NCI-H146 (cell line): ENCODE measurements at regions not wholly inside any gene's neighbourhood (a gene's known extent, or its start where the extent isn't known, plus 50 kb on each side); places are given as distances from the start of the nearest gene placed in this dataset.

ENCODE experiments used
- DNase-seq: peaks from one replicate; lab custom pipeline; 2025; lab: John Stamatoyannopoulos, UW

DNA sequence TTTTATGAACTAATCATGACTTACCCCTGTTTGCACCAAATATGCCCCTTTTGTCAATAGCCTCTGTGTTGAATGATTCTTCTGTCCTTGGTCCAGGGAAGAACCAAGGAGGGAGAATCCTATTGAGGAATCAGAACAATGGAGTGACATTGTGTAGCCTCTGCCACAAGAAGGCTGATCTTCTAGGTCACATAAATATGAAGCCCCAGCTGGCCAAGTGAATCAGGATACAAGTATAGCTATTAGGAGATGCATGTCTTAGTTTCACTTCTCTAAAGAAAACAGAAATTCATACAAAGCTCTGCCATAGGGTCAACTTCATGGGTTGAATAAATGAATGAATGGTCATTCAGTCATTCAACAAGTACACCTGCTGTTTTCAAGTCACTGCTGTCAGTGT, 118.2 kb upstream of the BLID start:
- DNase-seq = no peak

DNA sequence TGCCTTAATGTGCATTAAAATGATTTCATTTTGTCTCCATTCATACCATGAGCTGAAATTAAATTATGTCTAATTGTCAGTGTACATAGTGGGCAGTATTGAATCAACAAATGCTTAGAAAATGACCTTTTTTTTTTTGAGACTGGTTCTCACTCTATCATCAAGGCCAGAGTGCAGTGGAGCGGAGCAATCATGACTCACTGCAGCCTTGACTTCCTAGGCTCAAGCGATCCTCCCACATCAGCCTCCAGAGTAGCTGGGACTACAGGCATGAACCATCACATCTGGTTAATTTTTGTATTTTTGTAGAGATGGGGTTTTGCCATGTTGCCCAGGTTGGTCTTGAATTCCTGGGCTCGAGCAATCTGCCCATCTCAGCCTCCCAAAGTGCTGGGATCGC, 117.0 kb upstream of the BLID start:
- no peak for DNase-seq

- no peak for DNase-seq
Measured at GRCh38 chr11:122230385-122230755, 114.4 kb upstream of the BLID start.

DNA sequence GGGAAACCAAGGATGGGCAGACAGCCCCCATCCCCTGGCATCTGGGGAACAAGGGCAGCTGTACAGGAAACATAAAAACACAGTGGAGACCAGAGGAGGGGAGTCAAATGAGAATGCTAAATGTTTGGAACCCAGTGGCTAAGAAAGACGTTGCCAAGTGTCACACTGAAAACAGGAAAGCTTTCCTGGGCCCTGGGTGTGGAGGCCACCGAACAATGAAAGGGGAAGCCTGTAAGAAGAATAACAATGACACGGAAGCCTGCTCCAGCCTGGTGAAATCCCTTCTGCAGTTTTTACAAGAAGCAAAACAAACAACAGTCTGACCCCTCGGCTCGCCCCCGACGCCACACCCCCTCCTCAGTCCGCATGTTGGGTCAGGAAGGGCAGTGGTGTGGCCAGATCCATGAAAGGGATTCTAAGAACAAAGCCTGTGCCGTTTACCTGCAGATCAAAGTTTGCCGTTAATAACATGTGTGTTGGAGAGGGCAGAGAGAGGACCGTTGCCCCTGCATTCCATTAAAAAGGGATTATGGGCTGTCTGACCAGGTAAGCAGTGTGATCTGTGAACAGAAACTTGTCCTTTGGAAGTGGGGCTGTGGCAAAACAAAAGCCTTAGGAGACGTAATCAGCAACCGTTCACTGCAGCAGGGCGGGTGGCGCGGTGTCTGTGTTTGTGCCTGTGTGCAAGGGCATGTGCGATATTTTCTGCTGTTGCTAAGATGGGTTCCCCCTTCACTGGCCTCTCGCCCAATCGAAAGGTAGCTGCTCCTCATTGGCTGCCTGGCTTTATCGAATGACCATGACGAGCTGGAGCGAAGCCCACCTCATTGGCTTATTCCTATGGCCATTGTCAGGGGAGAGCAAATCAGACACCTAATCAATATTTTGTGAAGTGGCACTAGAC, 113.7 kb upstream of the BLID start:
- no peak for DNase-seq

DNA sequence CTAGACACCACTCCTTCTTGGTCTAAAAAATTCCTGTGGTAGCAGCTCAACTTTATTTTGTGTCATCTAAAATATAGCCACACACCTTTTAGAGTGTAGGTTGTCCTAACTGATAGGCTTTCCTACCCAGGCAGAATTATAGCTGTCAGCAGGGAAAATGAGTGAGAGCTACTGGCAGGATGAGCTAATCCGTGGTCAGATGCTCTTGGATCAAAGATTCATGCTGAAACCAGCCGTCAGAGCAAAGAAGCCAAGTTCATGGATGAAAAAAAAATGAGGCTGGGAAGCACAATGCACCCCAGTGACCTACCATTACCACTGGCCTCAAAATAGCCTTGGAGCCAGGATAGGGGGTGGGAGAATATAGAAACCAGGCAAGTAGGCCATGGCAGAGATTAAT, 113.1 kb upstream of the BLID start:
- no peak for DNase-seq

- DNase-seq = no peak
Measured at GRCh38 chr11:122226810-122227379, 110.9 kb upstream of the BLID start.

- no peak for DNase-seq
Measured at GRCh38 chr11:122224867-122225266, 108.9 kb upstream of the BLID start.

DNA sequence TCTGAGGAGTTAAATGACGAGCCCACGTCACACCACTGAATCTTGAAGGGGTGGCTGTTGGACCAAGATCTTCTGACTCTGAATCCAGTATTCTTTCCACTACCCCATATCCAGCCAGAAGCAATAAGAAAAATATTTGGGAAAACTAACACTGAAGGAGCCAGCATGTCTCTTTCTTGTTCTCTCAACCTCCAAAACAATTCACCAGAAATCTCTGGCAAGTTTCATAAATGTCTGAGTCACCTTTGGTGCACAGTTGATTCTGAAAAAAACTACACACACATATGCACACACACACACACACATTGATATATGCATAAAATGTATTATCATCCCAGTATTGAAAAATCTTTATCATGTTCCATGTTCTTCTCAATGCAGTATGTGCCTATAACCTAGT, 104.3 kb upstream of the BLID start:
- no peak for DNase-seq

DNA sequence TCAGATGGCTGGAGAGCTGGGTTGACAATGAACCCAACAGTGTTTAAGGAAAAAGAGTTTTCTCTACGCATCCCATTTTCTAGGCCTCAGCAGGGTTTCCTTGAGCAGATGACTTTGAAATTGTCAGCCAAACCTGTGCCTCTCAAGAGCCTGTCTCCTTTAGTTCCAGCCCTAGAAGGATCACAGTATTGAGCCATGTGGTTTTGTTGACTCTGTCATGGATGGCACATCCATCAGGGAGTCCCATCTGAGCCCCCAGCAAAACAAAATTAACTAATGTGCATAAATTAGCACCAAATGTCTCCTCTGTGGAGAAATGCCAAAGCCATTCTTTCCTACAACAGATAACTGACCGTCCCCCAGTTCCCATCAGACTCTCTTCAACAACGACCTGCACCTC, 103.8 kb upstream of the BLID start:
- no peak for DNase-seq

DNA sequence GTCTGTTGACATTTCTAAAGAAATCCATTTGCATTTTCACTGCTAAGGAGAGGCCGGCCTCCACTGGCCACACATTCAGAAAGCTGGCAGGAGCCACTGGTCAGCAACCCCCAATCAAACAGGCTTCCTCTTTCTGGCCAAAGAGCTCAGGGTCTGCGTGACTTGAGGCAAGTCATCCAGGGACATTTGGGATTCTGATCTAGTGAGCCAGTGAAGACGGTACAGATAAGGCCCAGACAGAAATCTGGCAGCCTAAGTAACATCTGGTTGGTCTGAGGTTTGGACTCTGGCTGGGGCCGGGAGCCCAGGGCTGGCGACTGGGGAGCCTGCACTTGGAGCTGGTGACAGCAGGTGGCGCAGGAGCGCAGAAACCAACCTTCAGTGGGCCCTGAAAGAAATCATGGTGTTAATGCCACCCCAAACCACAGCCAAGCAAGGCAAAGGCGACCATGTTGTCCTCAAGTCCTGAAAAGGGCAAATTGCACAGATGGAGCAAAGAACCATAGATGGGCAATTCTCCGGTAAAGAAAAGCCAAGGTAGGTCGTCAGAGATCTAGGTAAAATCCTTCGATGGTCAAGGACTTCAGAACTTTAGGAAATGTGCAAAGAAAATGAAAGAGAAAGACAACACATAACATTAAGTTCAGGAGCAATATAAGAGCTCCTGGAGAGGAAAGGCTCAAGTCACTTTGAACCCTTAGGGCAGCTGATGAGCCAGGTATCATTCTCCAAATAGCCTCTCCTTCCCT, 99.4 kb upstream of the BLID start:
- DNase-seq = peak; percentile 8

- no peak for DNase-seq
Measured at GRCh38 chr11:122214567-122214966, 98.6 kb upstream of the BLID start.

- DNase-seq = no peak
Measured at GRCh38 chr11:122214080-122214479, 98.1 kb upstream of the BLID start.

DNA sequence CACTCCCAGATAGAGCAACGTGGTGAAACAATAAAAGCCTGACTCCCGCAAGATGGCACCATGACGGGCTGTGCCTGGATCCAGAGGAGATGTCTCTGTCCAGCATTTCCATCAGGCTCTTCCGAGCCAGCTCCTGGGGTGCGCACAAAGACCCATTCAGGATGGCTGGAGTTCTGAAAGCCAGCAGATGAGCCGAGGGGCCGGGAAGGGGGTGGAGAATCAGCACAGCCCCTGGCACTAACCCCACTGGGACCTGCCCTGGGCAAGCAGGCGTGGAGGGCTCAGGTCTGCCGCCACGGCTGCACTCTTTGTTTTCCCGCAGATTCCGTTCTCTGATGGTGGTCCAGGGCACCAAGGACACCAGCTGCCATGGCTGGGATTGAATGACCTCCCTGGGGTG, 97.2 kb upstream of the BLID start:
- DNase-seq = no peak

DNA sequence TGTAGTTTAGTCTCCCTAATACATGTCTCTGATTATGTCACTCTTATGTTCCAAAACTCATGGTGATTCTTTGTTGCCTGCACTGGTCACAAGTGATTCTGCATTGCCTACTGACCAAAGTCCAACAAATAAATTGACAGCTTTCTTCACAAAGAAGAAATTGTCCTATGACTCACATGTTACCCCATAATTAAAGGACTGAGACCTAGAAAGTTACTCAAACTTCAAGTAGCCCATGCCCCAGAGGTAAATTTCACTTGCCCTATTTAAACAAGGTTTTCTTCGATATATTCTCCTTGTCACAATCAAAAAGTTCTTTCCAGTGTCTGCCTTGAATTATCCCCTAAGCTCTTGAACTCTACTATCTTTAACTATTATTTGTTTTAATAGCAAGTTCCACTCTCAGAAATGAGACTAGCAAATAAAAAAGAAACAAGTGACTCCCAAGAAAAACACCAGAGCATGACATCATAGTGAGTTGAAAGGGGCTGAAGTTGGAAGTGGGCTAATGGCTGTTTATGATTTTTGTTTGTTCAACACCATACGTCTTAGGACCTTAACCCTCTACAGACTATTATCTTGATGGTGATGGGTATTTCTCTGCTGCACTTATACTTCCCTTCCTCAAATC, 94.5 kb upstream of the BLID start:
- no peak for DNase-seq

DNA sequence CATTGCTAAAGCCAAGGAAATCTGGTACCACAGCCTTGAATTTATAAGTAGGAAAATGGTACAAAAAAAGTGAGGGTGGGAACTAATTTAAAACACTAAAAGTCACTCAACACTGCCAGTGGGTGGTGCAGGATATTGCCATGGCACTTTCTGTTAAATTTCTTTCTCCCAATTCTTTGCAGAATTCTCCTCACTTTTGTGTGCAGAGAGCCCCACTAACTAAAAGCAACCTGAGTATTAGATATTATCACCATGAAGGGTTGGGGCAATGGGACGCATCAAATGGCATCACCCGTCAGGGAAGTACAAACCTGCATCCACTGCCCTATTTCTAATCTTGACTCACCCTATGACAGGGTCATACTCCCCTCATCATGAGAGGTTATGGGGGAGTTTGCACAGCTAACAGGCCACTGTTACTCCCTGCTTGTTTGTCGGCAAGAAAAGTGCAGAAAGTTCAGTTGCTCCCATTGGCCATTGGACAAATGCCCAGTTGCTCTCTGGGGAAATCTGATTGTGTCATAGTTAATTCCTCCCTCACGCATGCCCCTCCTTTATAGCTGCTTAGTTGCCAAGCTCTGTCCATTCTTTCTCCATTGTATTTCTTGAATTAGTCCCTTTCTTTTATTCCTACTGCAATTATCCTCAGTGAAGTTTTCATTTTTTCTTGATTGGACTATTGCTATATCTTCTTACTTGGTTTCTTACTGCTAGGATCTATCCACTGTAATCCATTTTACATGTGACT, 93.8 kb upstream of the BLID start:
- no peak for DNase-seq

DNA sequence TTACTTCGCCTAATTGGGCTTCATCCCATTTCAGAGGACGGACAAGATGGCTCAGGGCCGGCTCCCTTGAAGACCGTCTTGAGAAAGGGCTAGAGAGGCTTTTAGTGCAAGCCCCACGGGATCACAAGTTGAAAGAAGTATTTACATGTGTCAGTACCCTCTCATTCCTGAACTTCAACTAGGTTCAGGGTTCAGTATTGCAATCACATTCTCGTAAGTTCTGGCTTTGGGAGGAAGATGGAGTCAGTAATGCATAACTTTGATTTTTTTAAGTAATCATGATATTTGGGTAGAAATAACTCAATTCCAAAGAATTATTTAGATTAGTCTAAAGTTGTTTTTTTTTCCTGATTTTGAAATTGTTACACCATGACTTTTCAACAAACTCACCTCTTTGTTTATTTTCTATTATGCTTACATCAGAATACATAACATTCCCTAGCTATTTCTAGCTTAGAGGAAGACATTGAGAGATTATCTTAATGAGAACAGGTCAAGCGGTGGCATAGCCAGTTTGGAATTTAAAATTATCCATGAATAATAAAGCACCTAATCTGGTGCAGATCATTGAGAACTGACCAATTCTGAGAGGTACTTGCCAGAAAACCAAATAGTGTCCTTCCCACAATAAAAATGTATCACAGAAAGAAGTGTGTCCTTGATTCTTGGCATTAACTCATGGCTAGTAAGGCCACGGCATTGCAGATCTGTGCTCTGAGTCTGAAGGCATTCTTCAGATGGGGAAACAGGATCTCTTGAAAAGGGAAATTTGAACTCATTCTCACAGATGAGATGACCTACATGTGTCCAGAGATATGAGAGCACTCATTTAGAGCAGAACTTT, 92.1 kb upstream of the BLID start:
- no peak for DNase-seq

DNA sequence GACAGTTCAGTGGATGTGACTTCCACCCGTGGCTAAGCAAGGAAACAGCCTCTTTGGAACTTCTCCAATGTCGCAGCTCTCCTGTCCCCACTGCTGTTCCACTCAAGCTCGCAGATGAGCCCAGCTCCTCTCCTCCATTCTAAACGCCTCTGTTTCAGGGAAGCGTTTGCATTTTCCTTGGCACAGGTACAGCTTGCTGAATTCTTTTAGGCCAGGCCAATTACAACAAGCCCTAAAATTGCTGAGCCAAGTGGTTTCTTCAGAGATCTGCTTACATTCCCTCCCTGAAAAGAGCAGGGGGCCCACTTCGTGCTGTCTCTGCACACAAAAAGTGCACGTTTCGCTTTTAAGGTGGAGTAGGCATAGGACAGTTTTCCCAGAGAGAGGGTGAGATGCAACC, 91.5 kb upstream of the BLID start:
- DNase-seq = no peak

DNA sequence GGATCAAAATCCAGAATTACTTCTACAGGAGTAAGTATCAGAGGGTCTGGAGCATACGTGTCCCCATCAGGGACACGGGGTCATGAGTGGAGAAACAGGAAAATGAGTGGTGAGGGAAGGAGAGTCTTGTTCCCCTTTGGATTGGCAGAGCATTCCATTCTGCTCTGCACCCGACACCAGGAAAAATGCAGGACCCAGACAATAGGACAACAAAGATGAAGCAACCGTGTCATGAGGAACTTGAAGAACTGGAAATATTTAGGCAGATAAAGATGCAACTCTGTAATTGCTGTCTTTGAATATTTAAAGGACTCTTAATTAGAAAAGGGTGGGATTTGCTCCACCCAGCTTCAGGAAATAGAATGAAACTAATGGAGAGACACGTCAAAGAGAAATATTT, 89.0 kb upstream of the BLID start:
- no peak for DNase-seq

DNA sequence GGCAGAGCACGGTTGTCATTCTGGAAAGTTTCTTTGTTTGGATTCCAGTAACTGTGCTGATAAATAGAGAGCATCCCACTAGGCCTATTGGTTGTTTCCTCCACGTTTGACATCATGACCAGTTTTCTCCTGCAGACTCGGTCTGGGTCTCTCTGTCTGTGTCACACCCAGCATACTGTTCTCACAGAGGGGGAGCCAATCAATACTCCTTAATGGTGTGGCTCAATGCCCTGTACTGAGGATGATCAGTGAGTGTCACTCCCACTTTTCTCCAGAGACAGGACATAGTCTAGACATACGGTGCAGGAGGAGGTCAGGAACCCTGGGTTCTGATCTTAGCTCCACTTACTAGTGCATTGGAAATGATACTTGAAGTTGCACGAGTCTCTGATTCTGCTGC, 88.2 kb upstream of the BLID start:
- DNase-seq = no peak

- no peak for DNase-seq
Measured at GRCh38 chr11:122202951-122203456, 87.0 kb upstream of the BLID start.
